Sigmoid colon (tissue), 4 donors: ENCODE measurements at regions not wholly inside any gene's neighbourhood (a gene's known extent, or its start where the extent isn't known, plus 50 kb on each side); places are given as distances from the start of the nearest gene placed in this dataset.

Experiments
- CTCF ChIP-seq, 4 experiments: fragments of 450-650 bp in 3 of 4; fragments of 200-600 bp in 1 of 4; IDR thresholded peaks; one replicate each; pipeline ENCODE4 v1.5.1; 2016 to 2019; ENCODE audit warnings: antibody characterized with exemption in 4 of 4, mild to moderate bottlenecking in 3 of 4, moderate library complexity in 2 of 4
- POLR2A ChIP-seq, 2 donors: fragments of 450-650 bp; IDR thresholded peaks; one replicate each; pipeline ENCODE4 v1.6.1; 2016; ENCODE audit warnings: antibody characterized with exemption in 2 of 2, mild to moderate bottlenecking in 2 of 2, moderate library complexity in 2 of 2
- POLR2AphosphoS5 ChIP-seq, 4 donors: sonication (generic); formaldehyde crosslinking; IDR thresholded peaks; one replicate each; pipeline ENCODE4 v1.6.1; 2017; ENCODE audit warnings: antibody characterized with exemption in 4 of 4

- TF ChIP-seq CTCF (IDR thresholded peaks at IDR 0.05) (no peak), POLR2A (IDR thresholded peaks at IDR 0.05) (no peak), POLR2AphosphoS5 (IDR thresholded peaks at IDR 0.05) (no peak)
These were observed 517.2 kb upstream of the SLITRK1 start for GRCh38 chr13:84399320-84400085.
